Sciatic nerve (tissue), 2 donors: ENCODE measurements at regions not wholly inside any gene's neighbourhood (a gene's known extent, or its start where the extent isn't known, plus 50 kb on each side); places are given as distances from the start of the nearest gene placed in this dataset.
"Not testable (repeated sequence)": the region's sequence is repeated elsewhere in the genome, so short reads cannot be mapped to it uniquely, and the experiment has no call there.

Source experiments
- ATAC-seq: fragments of 200-7000 bp; cut with Tn5 transposase; one replicate; pipeline ENCODE4 v1.9.1; 2020; ENCODE audit warnings: mild to moderate bottlenecking, moderate library complexity
- DNase-seq: peaks from one replicate; pipeline ENCODE4 v3.0.0-alpha.2; 2020; ENCODE audit warnings: low spot score
- intact Hi-C: fragments of 100-400 bp; cut with DNase I; formaldehyde crosslinking; loops from one replicate; pipeline ENCODE4 v1.14.2; 2022
- donor health status: DM: no; HTN: no; CAD: no.
- donor health status: DM: no; HTN: no; CAD: no.

- no peak for ATAC-seq
- no peak for DNase-seq
- intact Hi-C loops, result no loop called here
Measured at GRCh38 chr18:25538175-25538922, 186.4 kb upstream of the ZNF521 start.

- intact Hi-C loops, result no loop called here
- no peak for DNase-seq
Measured at GRCh38 chr18:25535495-25535894, 183.5 kb upstream of the ZNF521 start.

GRCh38 chr18:25534401-25534800 lies 182.4 kb upstream of the ZNF521 start:
- no peak for ATAC-seq
- intact Hi-C loops, result no loop called here
- no peak for DNase-seq

More at GRCh38 chr18:25535495-25535894, 183.5 kb upstream of the ZNF521 start:
- no peak for ATAC-seq

- intact Hi-C loops, result no loop called here
- no peak for ATAC-seq
- DNase-seq, result no peak
Measured at GRCh38 chr18:25533218-25533617, 181.3 kb upstream of the ZNF521 start.

GRCh38 chr18:25531207-25531606 lies 179.2 kb upstream of the ZNF521 start:
- ATAC-seq (no peak), DNase-seq (no peak)
- intact Hi-C loops, result no loop called here

GRCh38 chr18:25525789-25526188 lies 173.8 kb upstream of the ZNF521 start:
- not testable (repeated sequence) for ATAC-seq, DNase-seq

GRCh38 chr18:25518716-25519053 lies 166.7 kb upstream of the ZNF521 start:
- no peak for ATAC-seq
- intact Hi-C loops, result no loop called here

More at GRCh38 chr18:25525789-25526188, 173.8 kb upstream of the ZNF521 start:
- intact Hi-C loops, result not testable (repeated sequence)

GRCh38 chr18:25517881-25518715 lies 166.1 kb upstream of the ZNF521 start:
- DNase-seq (no peak), ATAC-seq (no peak)
- intact Hi-C loops, result no loop called here

More at GRCh38 chr18:25518716-25519053, 166.7 kb upstream of the ZNF521 start:
- DNase-seq, result no peak

GRCh38 chr18:25516747-25517498 lies 165.0 kb upstream of the ZNF521 start:
- ATAC-seq (no peak), DNase-seq (no peak)
- intact Hi-C loops, result no loop called here

- ATAC-seq (no peak), DNase-seq (no peak)
- intact Hi-C loops, result no loop called here
Measured at GRCh38 chr18:25516121-25516520, 164.2 kb upstream of the ZNF521 start.

- intact Hi-C loops, result no loop called here
- ATAC-seq (no peak), DNase-seq (no peak)
Measured at GRCh38 chr18:25510096-25510495, 158.1 kb upstream of the ZNF521 start.

GRCh38 chr18:25503567-25504081 lies 151.7 kb upstream of the ZNF521 start:
- intact Hi-C loops, result no loop called here
- ATAC-seq, result peak; percentile 97
- DNase-seq, result peak; percentile 66

GRCh38 chr18:25497151-25497794 lies 145.3 kb upstream of the ZNF521 start:
- DNase-seq (no peak), ATAC-seq (no peak)
- intact Hi-C loops, result no loop called here

- ATAC-seq, result no peak
- no peak for DNase-seq
- intact Hi-C loops, result no loop called here
Measured at GRCh38 chr18:25496544-25496943, 144.6 kb upstream of the ZNF521 start.

GRCh38 chr18:25495606-25496005 lies 143.6 kb upstream of the ZNF521 start:
- intact Hi-C loops, result no loop called here
- ATAC-seq (no peak), DNase-seq (no peak)

GRCh38 chr18:25494888-25495287 lies 142.9 kb upstream of the ZNF521 start:
- DNase-seq, result no peak
- intact Hi-C loops, result no loop called here
- ATAC-seq, result no peak

- no peak for DNase-seq
- no peak for ATAC-seq
- intact Hi-C loops, result no loop called here
Measured at GRCh38 chr18:25493401-25493800, 141.4 kb upstream of the ZNF521 start.

GRCh38 chr18:25490316-25490715 lies 138.3 kb upstream of the ZNF521 start:
- intact Hi-C loops, result no loop called here
- no peak for DNase-seq
- no peak for ATAC-seq

- no peak for ATAC-seq
- no peak for DNase-seq
- intact Hi-C loops, result no loop called here
Measured at GRCh38 chr18:25473008-25473407, 121.0 kb upstream of the ZNF521 start.
